ENCODE measurements at regions not wholly inside any gene's neighbourhood (a gene's known extent, or its start where the extent isn't known, plus 50 kb on each side); places are given as distances from the start of the nearest gene placed in this dataset.

DNA sequence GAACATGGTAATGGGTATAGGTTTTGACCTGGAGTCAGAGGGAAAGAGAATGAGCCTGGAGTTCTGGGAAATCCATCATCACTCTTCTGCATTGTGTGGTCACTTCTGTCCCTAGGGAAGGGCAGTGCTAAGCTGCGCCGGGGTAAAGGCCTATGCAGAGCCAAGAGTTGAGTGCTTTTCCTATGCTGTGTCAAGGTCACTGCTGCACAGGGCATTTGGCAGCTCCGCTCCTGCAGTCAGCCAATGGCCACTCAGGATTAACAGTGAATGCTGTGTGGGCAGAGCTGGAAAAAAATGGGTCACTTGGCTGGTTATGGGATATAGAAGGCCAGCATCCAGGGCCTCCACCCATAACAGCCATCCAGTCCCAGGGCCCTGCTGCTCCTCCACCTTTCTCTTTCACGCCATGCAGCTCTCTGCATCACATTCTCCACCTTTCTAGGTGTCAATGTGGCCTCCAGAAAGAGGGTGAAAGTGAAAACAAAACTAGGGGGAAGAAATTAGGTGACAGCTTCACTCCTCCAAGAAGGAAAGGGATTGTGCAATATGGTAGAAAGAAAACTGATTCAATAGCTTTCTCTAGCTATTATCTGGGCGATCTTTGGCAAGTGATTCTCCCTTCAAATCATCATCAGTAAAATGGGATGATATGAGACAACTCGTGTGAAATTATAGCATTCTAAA, 279.3 kb upstream of the ANKRD55 start:
- DNase-seq (ENCODE audit: low read depth) = no peak

DNA sequence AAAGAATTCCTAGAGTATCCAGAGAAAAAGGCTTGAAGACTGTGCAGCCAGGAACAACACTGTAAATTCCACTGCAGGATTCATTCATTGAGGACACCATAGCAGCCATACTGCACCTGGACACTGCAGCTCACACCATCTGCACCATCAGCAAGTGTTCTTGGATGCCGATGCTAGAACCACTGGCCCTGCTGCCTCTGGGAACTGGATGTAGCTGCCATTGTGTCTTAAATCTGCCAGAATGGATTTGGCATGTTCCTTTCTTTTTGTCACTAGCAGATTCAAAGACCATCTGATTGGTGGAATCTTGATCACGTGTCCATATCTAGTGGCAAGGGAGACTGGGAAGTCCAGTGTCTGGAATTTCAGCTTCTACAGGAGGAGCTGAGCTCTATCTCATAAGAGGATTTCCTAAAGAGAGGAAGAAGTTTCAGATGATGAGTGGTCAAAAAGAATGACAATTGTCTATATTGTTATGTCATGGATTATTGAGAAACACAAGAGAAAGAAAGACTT, 278.3 kb upstream of the ANKRD55 start:
- no peak for DNase-seq (ENCODE audit: low read depth)

DNA sequence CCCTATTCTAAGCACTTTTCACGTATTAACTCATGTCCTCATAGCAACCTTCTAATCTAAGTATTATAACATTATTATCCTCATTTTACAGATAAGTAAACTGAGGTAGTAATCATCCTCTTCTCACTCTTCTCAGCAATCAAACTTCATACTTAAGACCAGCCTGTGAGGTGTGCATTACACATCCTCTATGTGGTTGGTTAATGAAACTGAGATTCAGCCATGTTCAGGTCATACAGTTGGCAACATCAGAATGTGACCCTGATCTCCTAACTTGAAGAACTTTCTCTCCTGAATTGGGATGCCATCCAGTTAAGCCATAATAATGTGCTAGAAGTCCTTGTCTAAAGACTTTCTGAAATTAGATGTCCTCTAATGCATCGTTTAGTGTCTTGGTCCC, 275.1 kb upstream of the ANKRD55 start:
- no peak for DNase-seq (ENCODE audit: low read depth)

DNA sequence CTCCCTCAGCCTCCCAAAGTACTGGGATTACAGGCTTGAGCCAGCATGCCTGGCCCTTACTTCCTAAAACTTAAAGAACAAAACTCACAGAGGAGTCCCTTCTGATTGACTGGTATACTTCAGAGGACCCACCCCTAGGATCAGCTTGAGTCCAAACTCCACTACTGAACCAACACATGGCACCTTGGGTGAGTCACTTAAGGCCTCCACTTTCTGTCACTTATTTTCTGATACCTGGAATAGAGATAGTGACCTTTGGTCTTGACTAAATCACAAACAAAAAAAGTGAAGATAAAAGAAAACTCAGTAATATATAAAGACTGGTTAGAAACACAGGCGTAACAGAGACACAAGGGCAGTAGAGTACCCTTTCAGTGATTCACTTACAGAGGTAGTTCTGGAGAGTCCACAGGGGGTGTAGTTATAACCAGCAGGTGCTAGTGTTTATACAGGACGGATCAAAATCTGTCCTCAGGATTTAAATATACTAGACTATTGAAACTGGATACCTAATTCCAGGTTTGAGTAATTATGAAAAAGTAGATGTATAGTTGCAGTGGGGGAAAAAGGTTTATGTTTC, 274.3 kb upstream of the ANKRD55 start:
- no peak for DNase-seq (ENCODE audit: low read depth)

DNA sequence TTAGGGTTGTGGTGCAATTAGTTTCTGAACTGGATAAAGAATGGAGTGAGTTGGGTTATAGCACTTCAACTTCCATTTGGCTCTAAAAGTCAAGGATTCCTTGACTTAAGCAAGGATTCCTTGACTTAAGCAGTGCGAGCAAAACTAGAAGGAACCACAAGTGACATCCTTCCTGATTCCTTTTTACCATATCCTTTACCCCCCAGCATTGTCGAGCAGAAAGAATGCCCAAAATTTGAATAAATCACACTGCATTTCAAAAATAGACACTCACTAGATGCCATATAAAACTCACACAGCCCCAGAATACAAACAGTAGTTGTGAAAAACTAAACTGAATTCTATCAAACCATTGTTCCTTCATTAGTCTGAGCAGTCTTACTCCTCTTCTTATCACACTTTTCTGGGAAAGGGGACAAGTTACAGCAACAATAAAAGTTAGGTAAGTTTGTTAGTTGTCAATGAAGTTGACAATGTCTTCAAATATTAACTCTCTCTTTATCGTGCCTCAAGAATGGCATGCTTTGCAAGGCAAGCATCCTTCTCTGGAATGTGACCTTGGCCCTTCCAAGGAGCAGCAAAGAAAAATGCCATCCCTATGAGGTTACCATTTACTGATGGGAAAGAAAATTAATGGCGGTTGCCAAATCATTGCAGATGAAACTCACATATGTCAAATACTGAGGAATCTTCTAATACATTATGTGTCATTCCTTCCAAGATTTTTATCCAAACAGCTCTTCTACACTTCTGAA, 273.3 kb upstream of the ANKRD55 start:
- no peak for DNase-seq (ENCODE audit: low read depth)

DNA sequence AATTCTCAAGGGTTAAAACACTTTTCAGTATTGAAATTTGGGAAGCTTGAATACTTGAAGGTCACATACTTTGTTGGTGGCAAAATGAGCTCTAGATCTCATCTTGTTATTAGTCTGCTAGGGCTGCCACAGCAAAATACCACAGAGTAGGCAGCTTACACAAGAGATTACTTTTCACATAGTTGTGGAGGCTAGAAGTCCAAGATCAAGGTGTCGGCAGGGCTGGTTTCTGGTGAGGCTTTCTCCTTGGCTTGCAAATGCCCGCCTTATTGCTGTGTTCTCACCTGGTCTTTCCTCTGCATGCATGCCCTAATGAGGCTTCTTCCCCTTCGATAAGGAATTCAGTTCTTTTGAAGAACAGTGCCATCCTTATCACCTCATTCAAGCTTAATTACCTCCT, 270.8 kb upstream of the ANKRD55 start:
- no peak for DNase-seq (ENCODE audit: low read depth)

DNA sequence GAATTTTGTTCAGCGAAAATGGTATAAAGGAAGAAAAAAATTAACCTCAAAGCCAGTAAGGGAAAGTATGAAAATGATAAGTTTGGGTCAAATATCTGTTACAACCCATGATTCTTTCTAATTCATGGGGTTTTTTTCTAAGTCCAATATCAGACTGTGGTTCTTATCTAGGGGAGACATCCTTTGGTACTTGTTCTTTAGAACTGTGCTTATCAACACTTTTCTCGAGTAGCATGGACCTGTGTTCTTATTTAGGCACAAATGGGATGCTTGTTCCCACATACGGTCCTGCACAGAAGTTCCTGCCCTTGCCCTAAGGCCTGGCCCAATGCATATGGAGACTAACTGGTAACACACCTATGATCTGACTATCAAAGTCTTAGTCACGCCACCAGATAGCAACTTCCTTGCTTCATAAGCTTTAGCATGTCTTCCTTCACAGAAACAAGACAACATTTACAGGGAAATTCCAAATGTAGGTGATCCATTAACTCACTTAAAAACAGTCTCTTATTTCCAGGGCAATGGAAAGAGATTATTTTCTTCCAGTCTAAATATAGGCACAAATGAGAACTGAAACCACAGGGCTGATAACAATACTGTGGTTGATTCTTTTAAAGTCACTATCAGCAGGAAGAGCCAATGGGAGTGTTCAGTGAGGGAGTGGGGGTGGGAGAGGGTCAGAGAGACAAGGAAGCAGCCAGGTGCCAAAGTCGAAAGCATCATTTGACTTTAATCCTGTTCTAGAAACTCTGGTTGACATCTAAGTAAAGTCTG, 268.8 kb upstream of the ANKRD55 start:
- DNase-seq (ENCODE audit: low read depth) = no peak

DNA sequence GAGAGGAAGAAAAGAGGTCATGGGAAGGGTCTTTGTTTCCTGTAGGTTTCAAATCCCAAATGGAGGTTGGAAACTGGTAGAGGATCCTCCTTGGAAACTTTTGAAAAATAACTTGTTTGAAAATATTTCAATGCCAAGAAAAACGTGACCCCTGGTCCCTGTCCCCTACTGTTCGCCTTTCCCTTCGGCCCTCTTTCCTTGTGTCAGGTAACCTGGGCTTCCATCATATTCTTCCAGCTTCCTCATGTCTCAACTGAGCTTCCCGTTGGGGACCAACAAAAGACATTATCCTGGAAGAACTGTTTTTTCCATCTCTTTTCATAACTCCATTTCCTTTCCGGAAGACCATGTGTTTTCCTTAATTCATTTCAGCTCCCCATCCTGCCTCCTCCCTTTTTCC, 266.8 kb upstream of the ANKRD55 start:
- DNase-seq (ENCODE audit: low read depth) = no peak

DNA sequence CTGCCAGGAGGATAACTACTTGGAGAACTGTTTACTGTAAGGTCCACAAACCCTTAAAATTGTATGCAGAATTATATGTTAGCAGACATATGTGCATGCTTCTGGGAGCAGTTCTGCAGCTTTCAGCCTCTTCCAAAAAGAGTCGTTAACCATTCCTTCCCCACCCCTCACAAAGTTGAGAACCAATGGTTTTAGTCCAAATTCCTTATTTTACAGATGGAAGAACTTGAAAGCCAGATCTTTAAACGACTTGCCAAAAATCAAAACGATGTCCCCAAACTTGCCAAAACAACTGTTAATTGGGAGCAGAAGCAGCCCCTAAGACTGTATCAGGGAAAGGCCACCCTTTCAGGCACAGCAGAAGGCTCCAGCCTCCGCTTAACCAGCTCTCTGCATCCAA, 266.4 kb upstream of the ANKRD55 start:
- DNase-seq (ENCODE audit: low read depth) = no peak

DNA sequence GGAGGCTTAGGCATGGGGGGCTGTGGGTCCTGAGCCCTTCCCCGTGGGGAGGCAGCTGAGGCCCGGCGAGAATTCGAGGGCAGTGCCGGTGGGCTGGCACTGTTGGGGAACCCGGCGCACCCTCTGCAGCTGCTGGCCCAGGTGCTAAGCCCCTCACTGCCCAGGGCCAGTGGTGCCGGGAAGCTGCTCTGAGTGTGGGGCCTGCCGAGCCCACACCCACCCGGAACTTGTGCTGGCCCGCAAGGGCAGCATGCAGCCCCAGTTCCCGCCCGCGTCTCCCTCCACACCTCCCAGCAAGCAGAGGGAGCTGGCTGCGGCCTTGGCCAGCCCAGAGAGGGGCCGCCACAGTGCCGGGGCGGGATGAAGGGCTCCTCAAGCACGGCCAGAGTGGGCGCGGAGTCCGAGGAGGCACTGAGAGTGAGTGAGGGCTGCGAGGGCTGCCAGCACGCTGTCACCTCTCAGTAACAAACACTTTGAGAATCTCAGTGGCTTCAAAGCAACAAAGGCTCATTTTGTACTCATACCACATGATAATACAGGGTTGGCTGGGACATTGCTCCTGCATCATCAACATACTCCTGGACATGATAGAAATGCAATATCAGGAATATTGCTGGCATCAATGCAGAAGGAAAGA, 265.7 kb upstream of the ANKRD55 start:
- no peak for DNase-seq (ENCODE audit: low read depth)

DNA sequence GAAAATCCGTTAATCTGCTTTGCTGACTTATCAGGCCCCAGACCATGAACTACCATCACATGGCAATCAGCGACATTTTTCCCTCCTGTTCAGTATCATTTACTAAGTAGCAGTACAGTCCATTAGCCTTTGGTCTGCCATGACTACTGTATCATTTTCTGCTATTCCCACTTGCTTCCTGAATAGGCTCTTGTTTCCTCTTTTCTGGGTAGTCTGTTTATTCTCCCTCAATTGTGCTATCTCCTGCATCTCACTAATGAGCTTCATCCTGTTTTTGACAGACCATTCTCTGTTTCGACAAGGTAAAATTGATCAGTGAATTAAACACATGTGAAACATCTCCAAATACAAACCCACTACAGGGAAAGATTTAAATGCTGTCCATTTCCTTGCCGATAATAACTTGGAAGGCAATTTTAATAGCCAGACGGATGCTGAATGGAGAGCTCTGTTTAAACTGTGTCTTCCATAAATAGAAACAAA, 263.5 kb upstream of the ANKRD55 start:
- DNase-seq (ENCODE audit: low read depth) = no peak

DNA sequence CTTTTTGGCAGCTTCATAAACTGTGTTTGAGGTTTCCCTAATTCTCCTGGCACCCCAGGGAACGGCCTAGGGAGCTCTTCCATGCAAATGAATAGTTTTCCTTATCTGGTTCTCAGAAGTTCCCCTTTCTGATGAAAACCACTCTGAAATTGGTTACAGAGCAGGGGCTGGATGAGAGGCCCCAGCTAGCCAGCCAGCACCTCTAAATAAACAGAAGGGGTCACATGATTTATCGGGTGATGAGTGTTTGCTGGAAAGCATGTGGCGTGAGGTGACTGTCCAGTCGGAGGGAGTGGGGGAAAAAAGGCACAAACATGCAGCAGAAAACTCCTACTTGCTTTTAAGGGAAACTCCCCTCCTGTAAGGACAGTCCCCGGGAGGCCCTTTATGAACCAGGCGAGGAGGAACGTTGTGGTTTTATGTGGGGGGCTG, 261.2 kb upstream of the ANKRD55 start:
- DNase-seq (ENCODE audit: low read depth) = no peak

DNA sequence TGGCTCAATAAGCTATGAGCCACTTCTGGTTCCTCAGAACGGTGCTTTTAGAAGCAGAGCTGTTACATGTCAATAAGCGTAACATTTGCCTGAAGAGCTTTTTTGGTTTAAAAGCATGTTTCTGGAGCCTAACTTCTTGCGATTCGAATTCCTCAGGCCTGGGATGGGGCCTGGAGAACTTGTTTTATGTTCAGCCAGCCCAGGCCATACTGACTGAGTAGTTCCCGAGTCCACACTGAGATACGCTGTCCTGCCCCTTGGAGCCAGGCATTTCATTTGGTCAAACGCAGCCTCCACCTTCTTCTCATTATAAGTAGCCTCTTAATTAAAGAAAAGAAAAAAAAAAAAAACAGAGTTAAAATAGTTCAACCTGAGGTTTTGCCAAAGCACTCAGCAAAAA, 260.6 kb upstream of the ANKRD55 start:
- no peak for DNase-seq (ENCODE audit: low read depth)

DNA sequence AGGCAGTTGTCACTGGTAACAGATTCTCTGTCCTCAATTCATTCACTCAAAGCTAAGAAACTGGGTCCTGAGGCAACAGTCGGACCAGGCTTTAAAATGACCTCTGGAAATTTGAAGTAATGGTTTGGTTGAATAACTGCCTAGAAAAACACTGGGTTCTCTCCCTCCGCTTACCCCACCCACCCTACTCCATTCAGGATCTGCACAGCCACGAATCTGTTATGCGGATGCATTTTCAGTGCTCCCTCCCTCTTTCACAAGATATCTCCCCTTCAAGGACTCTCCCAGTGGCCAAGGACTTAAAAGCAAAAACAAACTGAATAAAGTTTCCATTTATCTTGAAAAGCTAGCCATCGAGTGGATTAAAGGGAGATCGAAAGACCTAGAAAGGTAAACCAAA, 260.2 kb upstream of the ANKRD55 start:
- no peak for DNase-seq (ENCODE audit: low read depth)

DNA sequence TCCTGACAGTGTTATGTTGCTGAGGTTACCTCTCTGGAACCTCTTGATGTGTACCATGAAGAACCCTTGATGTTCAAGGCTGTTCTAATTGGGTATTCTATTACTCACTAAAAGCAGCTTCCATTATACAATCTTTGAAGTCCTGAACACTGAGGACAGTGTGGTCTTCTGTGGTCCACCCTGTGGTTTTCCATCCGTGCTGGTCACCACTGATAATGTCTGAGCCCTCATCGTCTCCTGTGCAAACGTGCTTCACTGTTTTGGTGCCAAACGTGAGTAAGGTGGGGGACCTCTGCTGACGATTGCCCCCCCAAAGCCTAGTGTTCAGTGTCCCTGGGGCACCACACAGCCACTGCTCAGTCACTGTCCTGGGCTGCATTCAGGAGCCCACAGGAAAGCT, 259.7 kb upstream of the ANKRD55 start:
- DNase-seq (ENCODE audit: low read depth) = no peak

DNA sequence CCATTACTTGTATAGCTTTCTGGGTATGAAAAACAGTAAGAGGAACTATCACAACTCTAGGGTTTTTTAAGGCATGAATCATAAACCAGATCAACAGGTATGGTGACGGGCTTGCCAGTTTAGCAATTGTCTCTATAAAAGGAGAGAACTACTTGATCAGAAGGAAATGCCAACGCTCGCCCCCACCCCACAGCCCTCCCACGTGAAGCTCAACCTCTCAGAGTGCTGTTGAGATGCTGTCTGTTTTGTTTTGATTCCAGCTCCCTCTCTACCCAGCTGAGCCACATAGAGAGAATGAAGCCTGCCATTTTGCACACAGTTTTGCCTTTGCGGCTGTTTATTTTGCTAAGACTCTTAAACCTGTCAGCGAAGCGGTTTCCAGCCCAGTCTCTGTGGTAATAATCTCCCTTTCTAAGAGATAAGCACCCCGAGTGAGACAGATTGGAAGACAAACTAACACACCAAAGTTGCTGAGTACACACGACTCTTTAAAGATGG, 257.9 kb upstream of the ANKRD55 start:
- peak; percentile 68 for DNase-seq (ENCODE audit: low read depth)

DNA sequence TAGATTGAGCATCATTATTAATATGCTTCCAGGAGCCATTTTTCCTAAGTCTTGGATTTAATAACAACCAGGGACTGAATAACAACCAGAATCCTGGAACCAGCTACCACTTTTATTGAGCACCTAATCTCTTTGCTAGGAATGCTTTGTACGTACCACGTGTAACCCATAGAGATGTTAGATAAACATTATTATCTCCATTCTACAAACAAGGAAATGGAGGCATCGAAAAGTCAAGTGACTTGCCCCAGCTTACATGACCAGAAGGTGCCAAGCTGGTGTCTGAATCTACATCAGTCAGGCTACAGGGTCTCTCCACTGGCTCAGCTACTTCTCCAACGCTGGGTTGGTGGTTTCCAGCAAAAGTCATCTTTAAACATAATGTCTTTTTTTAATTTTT, 256.1 kb upstream of the ANKRD55 start:
- no peak for DNase-seq (ENCODE audit: low read depth)

DNA sequence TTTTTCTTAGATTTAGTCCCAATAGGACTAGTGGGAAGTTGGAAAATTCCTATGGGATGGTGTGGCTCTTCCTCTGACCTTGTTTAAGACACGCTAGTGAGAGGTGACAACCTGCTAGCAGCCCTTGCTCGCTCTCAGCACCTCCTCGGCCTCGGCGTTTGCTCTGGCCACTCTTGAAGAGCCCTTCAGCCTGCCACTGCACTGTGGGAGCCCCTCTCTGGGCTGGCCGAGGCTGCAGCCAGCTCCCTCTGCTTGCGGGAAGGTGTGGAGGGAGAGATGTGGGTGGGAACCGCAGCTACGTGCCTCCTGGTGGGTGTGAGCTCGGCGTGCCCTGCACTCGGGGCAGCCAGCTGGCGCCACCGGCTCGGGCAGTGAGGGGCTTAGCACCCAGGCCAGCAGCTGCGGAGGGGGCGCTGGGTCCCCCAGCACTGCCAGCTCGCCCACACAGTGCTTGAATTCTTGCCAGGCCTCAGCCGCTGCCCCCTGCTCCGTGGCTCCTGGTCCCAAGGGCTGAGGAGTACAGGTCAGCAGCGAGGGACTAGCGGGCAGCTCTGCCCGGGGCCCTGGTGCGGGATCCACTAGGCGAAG, 254.5 kb upstream of the ANKRD55 start:
- DNase-seq (ENCODE audit: low read depth) = no peak

DNA sequence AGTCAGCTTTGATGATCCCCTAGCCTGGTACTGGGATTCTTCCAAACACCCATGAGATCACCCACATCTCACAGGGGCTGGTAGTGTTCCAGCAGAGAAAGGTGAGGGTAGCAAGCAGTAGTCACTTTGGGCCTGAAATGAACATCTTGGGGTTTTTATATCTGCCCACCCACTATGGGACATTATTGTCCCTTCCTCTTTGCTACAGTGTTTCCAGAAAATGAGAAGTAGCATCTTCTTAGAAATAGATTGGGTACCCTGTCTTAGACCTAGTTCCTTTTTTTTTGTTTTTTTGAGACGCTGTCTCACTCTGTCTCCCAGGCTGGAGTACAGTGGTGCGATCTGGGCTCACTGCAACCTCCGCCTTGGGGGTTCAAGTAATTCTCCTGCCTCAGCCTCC, 249.2 kb upstream of the ANKRD55 start:
- DNase-seq (ENCODE audit: low read depth) = no peak

DNA sequence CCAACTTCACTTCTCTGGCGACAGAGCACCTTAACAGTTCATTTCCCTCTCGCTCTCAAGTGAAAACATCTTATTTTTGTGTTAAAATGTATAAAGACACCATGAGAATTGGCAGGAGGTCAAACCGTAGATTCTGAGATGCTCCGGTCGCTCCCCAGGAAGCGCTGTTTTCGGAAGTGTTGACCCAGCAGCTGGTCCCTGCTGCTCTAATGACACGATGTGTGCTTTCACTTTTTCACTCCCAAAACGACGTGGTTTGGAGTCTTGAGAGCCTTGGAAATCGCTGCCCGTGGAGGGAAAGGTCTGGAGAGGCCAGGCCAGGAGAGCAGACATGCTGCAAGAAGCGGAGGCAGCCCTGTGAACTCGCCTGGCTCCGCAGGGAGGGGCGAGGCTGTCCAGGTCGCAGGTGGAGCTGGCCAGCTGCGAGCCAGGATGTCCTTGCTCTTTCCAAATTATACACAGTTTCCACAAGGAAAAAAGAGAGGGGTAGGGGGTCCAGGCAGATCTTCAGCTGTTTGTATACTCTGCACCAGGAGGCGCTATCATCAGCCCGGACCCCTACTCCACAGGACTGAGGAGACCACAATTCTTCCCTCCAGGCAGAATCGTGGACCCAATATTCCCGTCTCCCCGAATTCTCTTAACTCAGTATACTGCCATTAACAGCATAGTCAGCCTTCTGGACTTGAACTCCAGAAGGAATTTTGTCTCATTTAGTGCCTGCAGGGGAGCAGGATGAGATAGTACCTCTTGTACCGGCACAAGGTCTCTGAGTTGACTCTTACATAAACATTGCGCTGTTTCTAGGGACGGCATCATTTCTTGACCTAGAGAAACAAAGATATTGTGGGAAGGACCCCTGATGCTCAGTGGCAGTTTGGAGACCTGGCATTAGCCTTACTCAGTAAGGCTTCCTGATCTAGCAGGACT, 248.6 kb upstream of the ANKRD55 start:
- no peak for DNase-seq (ENCODE audit: low read depth)

Measured in stimulated activated CD4-positive, alpha-beta T cell treated with anti-CD3 and anti-CD28 coated beads, Interleukin-2, amount 100 ng/mL, for 4 hours (primary cell).